HG02981 (cell line): ENCODE measurements at regions not wholly inside any gene's neighbourhood (a gene's known extent, or its start where the extent isn't known, plus 50 kb on each side); places are given as distances from the start of the nearest gene placed in this dataset.

Experiments used
- ATAC-seq: cut with Tn5 transposase; IDR thresholded peaks from one replicate; pipeline ENCODE4 v1.9.1; 2021; ENCODE audit warnings: mild to moderate bottlenecking, moderate library complexity; ENCODE audit not compliant: unreplicated experiment

GRCh38 chr5:145510769-145511168 lies 324.4 kb downstream of the PRELID2 start:
- no peak for ATAC-seq

DNA sequence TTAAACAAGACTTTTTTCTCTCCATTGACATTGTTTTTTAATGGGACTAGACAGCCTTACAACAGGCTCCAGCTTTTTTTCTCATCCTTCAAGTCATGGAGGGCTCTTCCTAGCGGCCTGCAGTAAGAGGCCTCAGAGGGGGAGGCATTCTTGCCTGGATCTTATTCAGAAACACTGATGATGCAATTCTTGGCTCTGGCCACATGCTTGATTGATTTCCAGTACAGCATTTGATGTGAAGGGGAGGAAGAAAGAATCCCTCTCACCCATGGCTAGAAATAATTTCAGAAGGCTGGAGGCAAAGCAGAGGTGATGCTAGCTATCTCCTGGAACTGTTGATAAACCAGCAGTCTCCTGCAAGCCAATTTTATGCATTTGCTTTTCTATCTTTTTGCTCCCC lies 324.8 kb downstream of the PRELID2 start:
- no peak for ATAC-seq

- ATAC-seq, result no peak
Measured at GRCh38 chr5:145509336-145510136, 325.6 kb downstream of the PRELID2 start.

GRCh38 chr5:145506185-145506850 lies 328.8 kb downstream of the PRELID2 start:
- ATAC-seq, result no peak

DNA sequence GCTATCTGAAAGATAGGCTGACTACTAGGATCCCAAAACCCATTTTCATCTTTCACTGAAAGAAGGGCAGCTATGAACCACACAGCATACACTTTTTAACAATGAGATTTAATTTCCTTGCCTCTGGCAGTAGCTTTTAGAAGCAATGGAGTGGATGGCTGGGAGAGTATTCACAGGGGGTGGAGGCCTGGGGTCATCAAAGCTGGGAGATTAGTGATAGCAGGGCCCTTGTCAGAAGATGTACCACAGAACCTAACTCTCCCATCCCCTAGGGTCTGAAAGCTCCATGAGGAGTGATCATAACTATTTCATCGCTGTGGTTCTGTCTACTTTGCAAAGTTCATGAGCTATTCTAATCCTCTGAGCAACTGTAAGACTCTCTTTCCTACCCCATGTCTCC lies 332.2 kb downstream of the PRELID2 start:
- ATAC-seq, result no peak

GRCh38 chr5:145500710-145501109 lies 334.4 kb downstream of the PRELID2 start:
- no peak for ATAC-seq

- ATAC-seq, result no peak
Measured at GRCh38 chr5:145499483-145499882, 335.7 kb downstream of the PRELID2 start.

DNA sequence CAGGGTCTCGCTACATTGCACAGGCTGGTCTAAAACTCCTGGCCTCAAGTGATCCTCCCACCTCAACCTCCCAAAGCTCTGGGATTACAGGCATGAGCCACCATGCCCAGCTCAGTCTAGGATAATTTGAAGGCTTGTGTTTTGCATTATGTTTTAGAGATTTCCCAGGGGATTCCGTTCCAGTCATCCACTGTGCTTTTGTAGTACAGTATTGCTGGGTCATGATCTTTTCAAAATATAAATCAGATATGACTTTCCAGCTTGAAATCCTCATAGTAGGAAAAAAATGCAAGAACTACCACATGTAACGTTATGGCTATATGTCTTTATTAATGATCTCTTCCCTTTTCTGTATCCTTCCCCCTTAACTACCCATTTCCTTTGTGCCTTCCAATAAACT lies 338.1 kb downstream of the PRELID2 start:
- no peak for ATAC-seq

DNA sequence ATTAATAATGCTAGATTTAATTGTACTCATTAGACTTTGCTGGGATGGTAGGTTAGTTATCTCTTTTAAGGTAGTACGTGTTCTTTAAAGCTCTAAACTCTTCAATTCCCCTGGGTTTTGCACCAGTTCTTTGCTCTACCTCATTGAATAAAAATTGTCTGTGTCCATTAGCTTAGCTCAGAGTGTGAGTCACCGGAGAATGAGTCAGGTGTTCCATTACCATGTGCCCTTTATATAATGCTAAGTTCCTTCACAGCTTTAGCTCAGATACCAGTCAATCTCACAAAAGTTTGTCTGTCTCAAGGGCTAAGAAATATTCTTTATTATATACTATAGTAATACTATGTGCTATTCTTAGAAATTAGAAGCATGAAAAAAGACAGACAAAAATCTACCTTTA lies 339.4 kb downstream of the PRELID2 start:
- ATAC-seq, result no peak

GRCh38 chr5:145495196-145495595 lies 339.9 kb downstream of the PRELID2 start:
- ATAC-seq, result no peak

DNA sequence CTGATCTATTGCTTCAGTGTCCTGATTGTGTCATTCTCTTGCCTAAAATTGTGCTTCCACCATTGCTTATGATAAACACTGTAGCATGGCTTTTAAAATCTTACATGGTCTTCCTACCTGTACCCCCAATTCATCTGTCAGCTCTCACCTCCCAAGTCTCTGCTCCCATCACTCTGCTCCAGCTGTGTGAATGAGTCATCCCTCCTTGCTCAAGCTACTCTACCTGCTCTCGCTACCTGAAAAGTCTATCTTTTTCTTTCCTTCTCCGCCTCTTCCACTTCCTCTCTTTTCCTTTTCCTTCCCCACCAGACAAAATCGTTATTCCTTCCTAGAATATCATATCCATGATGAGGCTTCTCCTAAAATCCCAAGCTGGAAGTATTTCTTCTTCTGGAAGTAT lies 341.7 kb downstream of the PRELID2 start:
- ATAC-seq, result no peak

- no peak for ATAC-seq
Measured at GRCh38 chr5:145489516-145489915, 345.6 kb downstream of the PRELID2 start.

DNA sequence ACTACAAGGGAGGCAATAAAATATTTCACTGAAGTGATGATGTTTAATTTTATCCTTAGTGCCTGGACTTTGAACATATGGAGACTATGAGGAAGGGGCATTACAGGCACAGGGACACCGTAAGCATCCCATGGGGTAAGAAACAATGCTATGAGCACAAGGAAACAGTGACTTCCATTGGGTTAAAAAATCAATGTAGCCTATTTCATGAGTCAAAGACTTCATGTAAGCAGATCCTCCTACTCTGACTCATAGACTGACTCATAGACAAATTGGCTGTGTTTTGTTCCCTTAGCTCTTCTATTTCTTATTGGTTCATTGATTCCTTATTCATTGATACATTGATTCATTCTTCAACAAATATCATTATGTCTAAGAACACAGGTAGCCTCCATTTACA lies 351.0 kb downstream of the PRELID2 start:
- no peak for ATAC-seq

DNA sequence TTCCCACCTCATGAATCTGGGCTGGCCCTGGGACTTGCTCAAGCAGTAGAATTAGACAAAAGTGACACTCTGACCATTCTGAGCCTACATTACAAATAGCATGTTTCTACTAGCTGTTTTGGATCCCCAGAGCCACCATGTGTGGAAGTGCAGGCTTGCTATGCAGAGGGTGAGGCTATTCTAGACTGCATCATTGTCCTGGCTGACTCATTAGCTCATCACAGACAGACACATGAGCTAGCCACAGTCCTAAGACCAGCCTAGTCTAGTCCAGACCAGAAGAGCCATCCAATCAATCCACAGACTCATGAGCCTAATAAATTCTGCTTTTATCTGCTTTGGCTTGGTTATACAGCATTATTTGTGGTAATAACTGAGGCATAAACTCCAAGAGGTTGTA lies 351.9 kb downstream of the PRELID2 start:
- ATAC-seq, result no peak

GRCh38 chr5:145479857-145480256 lies 355.3 kb downstream of the PRELID2 start:
- no peak for ATAC-seq

DNA sequence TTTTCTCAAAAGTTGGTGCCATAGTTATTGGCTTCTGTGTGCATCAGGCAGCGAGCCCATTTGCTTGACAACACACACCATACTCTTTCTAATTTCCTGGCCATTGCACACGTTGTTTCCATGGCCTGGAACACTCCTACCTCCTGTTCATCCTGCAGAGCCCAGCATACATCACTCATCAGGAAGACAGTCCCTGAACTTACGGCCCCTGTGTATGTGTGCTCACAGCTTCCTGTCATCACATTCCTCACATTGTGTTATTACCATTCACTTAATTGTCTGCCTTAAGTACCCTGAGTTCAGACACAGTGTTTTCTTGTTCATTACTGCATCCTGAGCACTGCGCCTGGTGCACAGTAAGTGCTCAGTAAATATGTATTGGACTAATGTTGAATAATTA lies 355.9 kb downstream of the PRELID2 start:
- no peak for ATAC-seq

DNA sequence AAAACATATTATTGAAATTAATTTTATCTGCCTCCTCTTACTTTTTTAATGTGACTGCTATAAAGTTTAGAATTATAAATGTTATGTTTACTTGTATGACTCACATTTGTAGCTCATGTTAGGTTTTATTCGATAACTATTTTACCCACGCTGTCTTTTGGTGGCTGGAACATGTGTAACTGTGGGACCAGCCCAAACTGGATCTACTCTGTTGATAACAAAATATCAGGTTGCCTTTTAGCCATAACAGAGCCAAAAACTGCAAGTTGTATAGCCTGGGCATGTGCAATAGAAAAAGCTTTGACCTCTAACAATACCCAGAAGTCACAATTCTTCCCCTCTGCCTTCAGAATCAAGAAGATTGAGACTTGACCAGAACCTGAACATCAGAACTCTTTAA lies 356.5 kb downstream of the PRELID2 start:
- no peak for ATAC-seq

- no peak for ATAC-seq
Measured at GRCh38 chr5:145473042-145473642, 362.0 kb downstream of the PRELID2 start.

DNA sequence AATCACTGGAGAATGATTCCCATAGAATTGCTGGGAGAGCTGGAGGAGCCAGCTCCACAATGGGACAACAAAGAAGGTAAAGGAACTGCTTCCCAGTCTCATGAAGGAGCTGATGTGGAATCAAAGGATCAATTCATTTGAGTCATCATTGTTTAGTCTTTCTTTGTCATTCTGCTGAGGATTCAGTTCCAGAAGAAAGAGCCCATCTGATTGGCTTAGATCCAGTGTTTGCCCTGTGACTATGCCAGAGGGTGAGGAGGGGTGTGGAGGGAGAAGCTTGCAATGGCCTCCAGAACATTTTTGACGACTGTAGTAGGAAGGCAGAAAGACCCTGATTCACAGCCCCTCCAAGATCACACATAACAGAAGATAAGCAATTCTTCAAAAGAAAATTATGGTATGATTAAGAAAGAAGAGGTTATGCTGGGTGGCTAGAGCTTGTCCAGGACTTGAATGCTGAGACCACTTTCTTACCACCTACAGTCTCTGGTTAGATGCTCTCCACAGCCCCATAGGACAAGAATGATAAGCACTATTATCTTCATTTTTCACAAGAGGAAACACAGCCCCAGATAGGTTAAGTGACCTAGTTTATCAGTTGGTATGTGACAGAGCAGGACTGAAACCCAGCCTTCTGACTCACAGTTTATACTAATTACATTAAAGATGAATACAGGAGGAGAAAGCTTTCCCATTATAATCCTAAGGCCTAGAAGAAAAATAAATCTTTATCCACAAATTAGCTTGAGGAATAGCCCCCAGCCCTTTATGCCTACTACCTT lies 363.1 kb downstream of the PRELID2 start:
- ATAC-seq, result no peak

DNA sequence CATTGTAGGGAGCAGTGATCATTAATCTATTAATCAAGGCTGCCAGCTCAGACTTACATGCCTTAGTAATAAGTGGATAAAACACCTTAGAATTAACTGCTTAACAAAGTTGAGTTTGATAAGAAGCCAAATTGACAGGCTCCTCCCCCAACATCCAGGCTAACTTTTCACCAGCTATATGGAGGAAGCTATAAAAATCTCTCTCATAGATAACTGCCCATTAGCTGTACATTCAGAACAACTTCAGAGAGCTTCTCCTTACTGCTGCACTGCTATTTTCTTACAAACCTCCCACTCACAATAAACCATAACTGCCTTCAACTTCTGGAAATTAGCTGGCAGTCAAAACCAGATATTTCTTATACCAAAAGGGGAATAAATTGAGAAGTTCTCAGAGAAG lies 364.1 kb downstream of the PRELID2 start:
- no peak for ATAC-seq

GRCh38 chr5:145470396-145470979 lies 364.7 kb downstream of the PRELID2 start:
- no peak for ATAC-seq
